Transverse colon (tissue), 4 donors: ENCODE measurements at regions not wholly inside any gene's neighbourhood (a gene's known extent, or its start where the extent isn't known, plus 50 kb on each side); places are given as distances from the start of the nearest gene placed in this dataset.

Source experiments
- DNase-seq: peaks from one replicate; pipeline ENCODE4 v3.0.0-alpha.2; 2019
- H3K27ac ChIP-seq, 4 donors: fragments of 200-600 bp; sonication (generic); 2 replicates each; pipeline ENCODE4 v1.5.1; 2016 to 2018; ENCODE audit warnings: inconsistent platforms in 4 of 4
- H3K27me3 ChIP-seq: fragments of 200-600 bp; sonication (generic); 2 replicates; pipeline ENCODE4 v1.5.1; 2017; ENCODE audit warnings: inconsistent platforms
- H3K36me3 ChIP-seq, 4 donors: fragments of 200-600 bp; sonication (generic); 2 replicates each; pipeline ENCODE4 v1.5.1; 2017 to 2019; ENCODE audit warnings: inconsistent platforms in 4 of 4
- H3K4me1 ChIP-seq, 4 donors: fragments of 200-600 bp; sonication (generic); 2 replicates each; pipeline ENCODE4 v1.5.1; 2017 to 2020; ENCODE audit warnings: inconsistent platforms in 4 of 4
- H3K4me3 ChIP-seq, 4 donors: fragments of 200-600 bp; sonication (generic); 1 replicate in 1 of 4; 2 replicates in 3 of 4; pipeline versions ENCODE4 v1.5.1 to v1.6.1; 2017 to 2019; ENCODE audit warnings: inconsistent platforms in 4 of 4
- H3K9me3 ChIP-seq, 2 donors: fragments of 200-600 bp; sonication (generic); 2 replicates each; pipeline ENCODE4 v1.5.1; 2017 to 2019; ENCODE audit warnings: inconsistent platforms in 2 of 2
- CTCF ChIP-seq, 5 experiments: fragments of 200-600 bp in 3 of 5; fragments of 450-650 bp in 2 of 5; sonication (generic) in 3 of 5; IDR thresholded peaks; 1 replicate in 2 of 5; 2 replicates in 3 of 5; pipeline ENCODE4 v1.5.1; 2016 to 2017; ENCODE audit warnings: antibody characterized with exemption in 5 of 5, inconsistent platforms in 3 of 5, mild to moderate bottlenecking in 2 of 5, moderate library complexity in 1 of 5
- EP300 ChIP-seq: sonication (generic); formaldehyde crosslinking; IDR thresholded peaks from one replicate; pipeline ENCODE4 v1.6.1; 2017; ENCODE audit warnings: antibody characterized with exemption, low read depth
- POLR2A ChIP-seq: fragments of 450-650 bp; IDR thresholded peaks from one replicate; pipeline ENCODE4 v1.6.1; 2016; ENCODE audit warnings: antibody characterized with exemption, mild to moderate bottlenecking, moderate library complexity
- POLR2AphosphoS5 ChIP-seq, 3 donors: sonication (generic); formaldehyde crosslinking; IDR thresholded peaks; one replicate each; pipeline ENCODE4 v1.6.1; 2016; ENCODE audit warnings: antibody characterized with exemption in 3 of 3
- WGBS, 2 donors: methylation state at CpG; one replicate each; pipeline ENCODE4 v1.1.5; 2018; ENCODE audit warnings: low coverage in 1 of 2; 5-methylcytosine and 5-hydroxymethylcytosine counted together
- in situ Hi-C, 4 donors: fragments of 200-750 bp; cut with MboI; loops; one replicate each; pipeline versions ENCODE4 v1.15.0 to v1.15.1; 2017; ENCODE audit warnings: low sequenced_read_pairs in 3 of 4, low pct_ligation_motif_present in 1 of 4, low pct_unique_long_range_greater_than_20kb in 1 of 4
- intact Hi-C: fragments of 100-400 bp; cut with DNase I; formaldehyde crosslinking; loops from one replicate; pipeline ENCODE4 v1.15.1; 2023; ENCODE audit warnings: low total_unique reads

GRCh38 chr4:34148322-34148908 is 2095.9 kb downstream of the ARAP2 start:
- WGBS, 2 donors: 50 to 51% methylated on average over 2 of the region's 2 CpGs

GRCh38 chr4:34157547-34157946 is 2086.8 kb downstream of the ARAP2 start:
- H3K27me3 ChIP-seq: no peaks in the 10 kb centered on the region
- H3K4me1 ChIP-seq: no peaks in the 10 kb centered on the region
- TF ChIP-seq POLR2AphosphoS5 (IDR thresholded peaks at IDR 0.05) (no peak), CTCF (IDR thresholded peaks at IDR 0.05) (no peak), POLR2A (no peak), EP300 (no peak)
- no peak for DNase-seq
- no peak overlapping the region for H3K27ac ChIP-seq
- intact Hi-C loops: no loop called here
- in situ Hi-C loops: no loop called here
- no peaks in the 10 kb centered on the region for H3K36me3 ChIP-seq
- no peaks in the 10 kb centered on the region for H3K9me3 ChIP-seq
- H3K4me3 ChIP-seq: no peak overlapping the region

More at GRCh38 chr4:34148322-34148908, 2095.9 kb downstream of the ARAP2 start:
- Histone ChIP-seq H3K4me3 (no peak overlapping the region), H3K36me3 (no peaks in the 10 kb centered on the region), H3K9me3 (no peaks in the 10 kb centered on the region), H3K27ac (no peak overlapping the region), H3K27me3 (no peaks in the 10 kb centered on the region), H3K4me1 (no peaks in the 10 kb centered on the region)
- no peak for DNase-seq
- intact Hi-C loops: no loop called here
- in situ Hi-C loops: no loop called here
- TF ChIP-seq EP300 (no peak), POLR2AphosphoS5 (IDR thresholded peaks at IDR 0.05) (no peak), CTCF (IDR thresholded peaks at IDR 0.05) (no peak), POLR2A (no peak)

- no peak overlapping the region for H3K27ac ChIP-seq
- no peaks in the 10 kb centered on the region for H3K36me3 ChIP-seq
- intact Hi-C loops: no loop called here
- no peak overlapping the region for H3K4me3 ChIP-seq
- no peak for TF ChIP-seq POLR2AphosphoS5 (IDR thresholded peaks at IDR 0.05)
- no peak for TF ChIP-seq EP300
- no peak for TF ChIP-seq CTCF (IDR thresholded peaks at IDR 0.05)
- TF ChIP-seq POLR2A: no peak
- no peak for DNase-seq
- 84% methylated on average over 1 of the region's 1 CpG; no CpG with 5 or more reads in 1 of the 2 donors for WGBS, 2 donors
- in situ Hi-C loops: no loop called here
- H3K4me1 ChIP-seq: no peaks in the 10 kb centered on the region
- H3K9me3 ChIP-seq: no peaks in the 10 kb centered on the region
- no peaks in the 10 kb centered on the region for H3K27me3 ChIP-seq
Measured at GRCh38 chr4:34158878-34159277, 2085.4 kb downstream of the ARAP2 start.

GRCh38 chr4:34170946-34171345 is 2073.4 kb downstream of the ARAP2 start:
- no peaks in the 10 kb centered on the region for H3K36me3 ChIP-seq
- H3K4me1 ChIP-seq: no peaks in the 10 kb centered on the region
- H3K27me3 ChIP-seq: no peaks in the 10 kb centered on the region
- no peak overlapping the region for H3K27ac ChIP-seq
- no peak overlapping the region for H3K4me3 ChIP-seq
- intact Hi-C loops (no loop called here), in situ Hi-C loops (no loop called here)
- DNase-seq: no peak
- WGBS, 2 donors: 36 to 42% methylated on average over 1 of the region's 1 CpG
- H3K9me3 ChIP-seq: no peaks in the 10 kb centered on the region
- TF ChIP-seq CTCF (IDR thresholded peaks at IDR 0.05) (no peak), EP300 (no peak), POLR2AphosphoS5 (IDR thresholded peaks at IDR 0.05) (no peak), POLR2A (no peak)
